ENCODE measurements at regions not wholly inside any gene's neighbourhood (a gene's known extent, or its start where the extent isn't known, plus 50 kb on each side); places are given as distances from the start of the nearest gene placed in this dataset.

- ATAC-seq: no peak
- Histone ChIP-seq H3K4me1 (ENCODE audit: control insufficient read depth in 1 of 2, insufficient read depth in 2 of 2, low read length in 2 of 2) (peaks cover 9 to 21% of the 10 kb centered on the region in 2 experiments), H4K20me1 (ENCODE audit: insufficient read depth) (no peaks in the 10 kb centered on the region), H3K79me2 (ENCODE audit: insufficient read depth, low read length) (no peaks in the 10 kb centered on the region), H3K27ac (ENCODE audit: low read depth, low read length) (no peak overlapping the region), H2AFZ (ENCODE audit: low read depth, low read length, poor library complexity, severe bottlenecking) (no peak overlapping the region), H3K9me2 (ENCODE audit: insufficient read depth) (no peaks in the 10 kb centered on the region), H3K4me3 (replicated peaks in 1 of 2; ENCODE audit: low read depth in 1 of 2, low read length in 2 of 2) (no peak overlapping the region), H3K36me3 (ENCODE audit: control insufficient read depth in 1 of 2, insufficient read depth in 2 of 2, low read length in 2 of 2) (no peaks in the 10 kb centered on the region), H3K27me3 (ENCODE audit: insufficient read depth, low read length) (no peaks in the 10 kb centered on the region), H3K4me2 (ENCODE audit: low read length) (no peak overlapping the region), H3K9ac (ENCODE audit: low read length) (no peak overlapping the region), H3K9me3 (ENCODE audit: control insufficient read depth in 1 of 2, insufficient read depth in 1 of 2, low read depth in 1 of 2, low read length in 2 of 2) (no peaks in the 10 kb centered on the region)
- CTCF ChIA-PET: interaction anchor here (0.6 to 1.6 kb wide), 2 partner anchors 331 to 353 kb away, joined by 3 to 4 read pairs; no protein-coding TSS in a partner anchor
- POLR2A ChIA-PET: no interaction called here
- TF ChIP-seq CTCF (IDR thresholded peaks at IDR 0.05 in 2 of 3, conservative IDR thresholded peaks at IDR 0.05 in 1 of 3; ENCODE audit: borderline replicate concordance in 1 of 3, insufficient read depth in 1 of 3, low read depth in 2 of 3, low read length in 2 of 3): no peak
- TF ChIP-seq CEBPB (IDR thresholded peaks at IDR 0.05; ENCODE audit: low read depth): no peak
- TF ChIP-seq EGR1 (IDR thresholded peaks at IDR 0.05; ENCODE audit: low read depth): no peak
- no peak for TF ChIP-seq POLR2A (IDR thresholded peaks at IDR 0.05; ENCODE audit: borderline replicate concordance, extremely low read depth, insufficient read depth, insufficient read length)
- no peak for TF ChIP-seq REST (IDR thresholded peaks at IDR 0.05; ENCODE audit: low read depth)
- no peak for TF ChIP-seq RAD21 (IDR thresholded peaks at IDR 0.05; ENCODE audit: low read depth)
- no peak for TF ChIP-seq SP1 (IDR thresholded peaks at IDR 0.05; ENCODE audit: low read depth)
- no peak for TF ChIP-seq ATF3 (IDR thresholded peaks at IDR 0.05)
- TF ChIP-seq TCF7L2 (IDR thresholded peaks at IDR 0.05; ENCODE audit: borderline replicate concordance, extremely low read depth, insufficient read depth, insufficient read length): no peak
- no peak for TF ChIP-seq SRF (IDR thresholded peaks at IDR 0.05; ENCODE audit: low read depth)
- no peak for TF ChIP-seq MAX (IDR thresholded peaks at IDR 0.05)
- TF ChIP-seq POLR2AphosphoS5 (IDR thresholded peaks at IDR 0.05; ENCODE audit: low read depth, low read length): no peak
- no peak for TF ChIP-seq EZH2 (IDR thresholded peaks at IDR 0.05)
- TF ChIP-seq ZFX (IDR thresholded peaks at IDR 0.05): no peak
- RAD21 ChIA-PET (ENCODE audit: low non-redundant PET in 1 of 2, low total read pairs in 2 of 2, uncharacterized antibody in 2 of 2, unreplicated experiment in 2 of 2): no interaction called here
- no peak for DNase-seq (ENCODE audit: low read depth, low spot score)
- intact Hi-C loops (cut with micrococcal nuclease): no loop called here
- no TSS peak for BruUV-seq (replicated peaks)
Measured at GRCh38 chr13:27008733-27009132, 162.9 kb downstream of the USP12 start.
